ENCODE measurements at regions not wholly inside any gene's neighbourhood (a gene's known extent, or its start where the extent isn't known, plus 50 kb on each side); places are given as distances from the start of the nearest gene placed in this dataset.

GRCh38 chr2:66766582-66766981 lies 331.7 kb downstream of the MEIS1 start:
- Histone ChIP-seq H3K36me3 (no peaks in the 10 kb centered on the region), H3K27ac (no peak overlapping the region), H3K9me3 (no peaks in the 10 kb centered on the region), H3K4me3 (no peak overlapping the region), H3K4me1 (ENCODE audit: control insufficient read depth in 1 of 2, low read depth in 2 of 2) (no peaks in the 10 kb centered on the region), H3K27me3 (replicated peaks; ENCODE audit: insufficient read depth) (no peaks in the 10 kb centered on the region)
- DNase-seq (ENCODE audit: low spot score) (no peak), ATAC-seq (ENCODE audit: insufficient number of reproducible peaks, low FRiP score, low read depth) (no peak)
- TF ChIP-seq CTCF (IDR thresholded peaks at IDR 0.05): no peak

- ATAC-seq (ENCODE audit: insufficient number of reproducible peaks, low FRiP score, low read depth): no peak
- H3K4me1 ChIP-seq (ENCODE audit: control insufficient read depth in 1 of 2, low read depth in 2 of 2): no peaks in the 10 kb centered on the region
- no peak for TF ChIP-seq CTCF (IDR thresholded peaks at IDR 0.05)
These were observed 336.5 kb downstream of the MEIS1 start for GRCh38 chr2:66771359-66771976.

GRCh38 chr2:66772618-66773017 lies 337.7 kb downstream of the MEIS1 start:
- Histone ChIP-seq H3K4me3 (no peak overlapping the region), H3K9me3 (no peaks in the 10 kb centered on the region), H3K27ac (no peak overlapping the region), H3K27me3 (replicated peaks; ENCODE audit: insufficient read depth) (no peaks in the 10 kb centered on the region), H3K36me3 (no peaks in the 10 kb centered on the region), H3K4me1 (ENCODE audit: control insufficient read depth in 1 of 2, low read depth in 2 of 2) (no peaks in the 10 kb centered on the region)
- no peak for DNase-seq (ENCODE audit: low spot score)
- ATAC-seq (ENCODE audit: insufficient number of reproducible peaks, low FRiP score, low read depth): no peak
- TF ChIP-seq CTCF (IDR thresholded peaks at IDR 0.05): no peak

More at GRCh38 chr2:66771359-66771976, 336.5 kb downstream of the MEIS1 start:
- Histone ChIP-seq H3K4me3 (no peak overlapping the region), H3K27me3 (replicated peaks; ENCODE audit: insufficient read depth) (no peaks in the 10 kb centered on the region), H3K27ac (no peak overlapping the region), H3K36me3 (no peaks in the 10 kb centered on the region), H3K9me3 (no peaks in the 10 kb centered on the region)
- DNase-seq (ENCODE audit: low spot score): no peak

GRCh38 chr2:66775730-66776422 lies 341.0 kb downstream of the MEIS1 start:
- ATAC-seq (ENCODE audit: insufficient number of reproducible peaks, low FRiP score, low read depth) (peak; percentile 11), DNase-seq (ENCODE audit: low spot score) (no peak)
- Histone ChIP-seq H3K27me3 (replicated peaks; ENCODE audit: insufficient read depth) (no peaks in the 10 kb centered on the region), H3K27ac (no peak overlapping the region), H3K4me3 (no peak overlapping the region), H3K9me3 (no peaks in the 10 kb centered on the region), H3K36me3 (no peaks in the 10 kb centered on the region), H3K4me1 (ENCODE audit: control insufficient read depth in 1 of 2, low read depth in 2 of 2) (no peaks in the 10 kb centered on the region)
- TF ChIP-seq CTCF (IDR thresholded peaks at IDR 0.05): no peak

GRCh38 chr2:66781804-66782203 lies 346.9 kb downstream of the MEIS1 start:
- H3K36me3 ChIP-seq: no peaks in the 10 kb centered on the region
- no peaks in the 10 kb centered on the region for H3K9me3 ChIP-seq
- DNase-seq (ENCODE audit: low spot score) (no peak), ATAC-seq (ENCODE audit: insufficient number of reproducible peaks, low FRiP score, low read depth) (no peak)
- TF ChIP-seq CTCF (IDR thresholded peaks at IDR 0.05): no peak
- H3K4me1 ChIP-seq (ENCODE audit: control insufficient read depth in 1 of 2, low read depth in 2 of 2): no peaks in the 10 kb centered on the region
- H3K4me3 ChIP-seq: no peak overlapping the region
- no peaks in the 10 kb centered on the region for H3K27me3 ChIP-seq (replicated peaks; ENCODE audit: insufficient read depth)
- H3K27ac ChIP-seq: no peak overlapping the region
